ENCODE measurements at regions not wholly inside any gene's neighbourhood (a gene's known extent, or its start where the extent isn't known, plus 50 kb on each side); places are given as distances from the start of the nearest gene placed in this dataset.

DNA sequence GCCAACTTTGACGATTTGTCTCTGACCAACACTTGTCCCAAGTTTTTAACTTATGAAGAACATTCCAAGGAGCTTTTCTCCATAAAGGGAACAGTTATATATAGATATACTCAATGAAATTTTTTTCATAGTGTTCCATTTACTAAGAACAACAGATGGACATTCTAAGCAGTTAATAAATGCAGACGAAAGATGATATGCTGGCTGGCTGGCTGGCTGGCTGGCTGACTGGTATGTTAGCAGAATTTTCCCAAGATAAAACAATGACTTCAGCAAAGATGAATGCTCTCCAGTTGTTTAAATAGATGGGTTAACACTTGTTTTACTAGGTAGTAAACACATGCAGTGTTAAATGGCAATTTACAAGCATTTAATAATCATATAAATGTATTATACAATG is 62.2 kb downstream of the SPANXN3 start:
- TF ChIP-seq, protein P1, sequence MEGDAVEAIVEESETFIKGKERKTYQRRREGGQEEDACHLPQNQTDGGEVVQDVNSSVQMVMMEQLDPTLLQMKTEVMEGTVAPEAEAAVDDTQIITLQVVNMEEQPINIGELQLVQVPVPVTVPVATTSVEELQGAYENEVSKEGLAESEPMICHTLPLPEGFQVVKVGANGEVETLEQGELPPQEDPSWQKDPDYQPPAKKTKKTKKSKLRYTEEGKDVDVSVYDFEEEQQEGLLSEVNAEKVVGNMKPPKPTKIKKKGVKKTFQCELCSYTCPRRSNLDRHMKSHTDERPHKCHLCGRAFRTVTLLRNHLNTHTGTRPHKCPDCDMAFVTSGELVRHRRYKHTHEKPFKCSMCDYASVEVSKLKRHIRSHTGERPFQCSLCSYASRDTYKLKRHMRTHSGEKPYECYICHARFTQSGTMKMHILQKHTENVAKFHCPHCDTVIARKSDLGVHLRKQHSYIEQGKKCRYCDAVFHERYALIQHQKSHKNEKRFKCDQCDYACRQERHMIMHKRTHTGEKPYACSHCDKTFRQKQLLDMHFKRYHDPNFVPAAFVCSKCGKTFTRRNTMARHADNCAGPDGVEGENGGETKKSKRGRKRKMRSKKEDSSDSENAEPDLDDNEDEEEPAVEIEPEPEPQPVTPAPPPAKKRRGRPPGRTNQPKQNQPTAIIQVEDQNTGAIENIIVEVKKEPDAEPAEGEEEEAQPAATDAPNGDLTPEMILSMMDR (IDR thresholded peaks at IDR 0.05; ENCODE audit: borderline replicate concordance, control extremely low read depth, extremely low read depth, insufficient read depth, missing control alignments), result no peak
- DNase-seq (ENCODE audit: low spot score), result no peak
- in situ Hi-C loops (cut with MboI; ENCODE audit: low sequenced_read_pairs, unreplicated experiment), result no loop called here

DNA sequence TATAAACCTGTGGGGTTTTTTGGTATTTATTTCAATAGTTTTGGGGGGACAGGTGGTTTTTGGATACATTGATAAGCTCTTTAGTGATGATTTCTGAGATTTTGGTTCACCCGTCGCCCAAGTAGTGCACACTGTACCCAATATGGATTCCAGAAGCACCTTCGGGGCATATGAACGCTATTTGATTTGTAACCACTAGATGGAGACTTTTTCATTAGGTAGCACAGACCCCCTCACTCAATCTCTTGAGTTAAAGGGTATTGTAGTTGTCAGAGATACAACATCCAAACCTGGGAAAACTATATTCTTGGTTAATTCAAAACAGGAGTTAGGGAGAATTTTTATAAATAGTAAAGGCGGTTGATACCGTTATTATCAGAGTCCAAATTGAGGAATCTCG is 79.8 kb downstream of the SPANXN3 start:
- TF ChIP-seq, protein P1 (IDR thresholded peaks at IDR 0.05; ENCODE audit: borderline replicate concordance, control extremely low read depth, extremely low read depth, insufficient read depth, missing control alignments), result peak; percentile 9
- in situ Hi-C loops (cut with MboI; ENCODE audit: low sequenced_read_pairs, unreplicated experiment), result no loop called here
- DNase-seq (ENCODE audit: low spot score), result no peak

DNA sequence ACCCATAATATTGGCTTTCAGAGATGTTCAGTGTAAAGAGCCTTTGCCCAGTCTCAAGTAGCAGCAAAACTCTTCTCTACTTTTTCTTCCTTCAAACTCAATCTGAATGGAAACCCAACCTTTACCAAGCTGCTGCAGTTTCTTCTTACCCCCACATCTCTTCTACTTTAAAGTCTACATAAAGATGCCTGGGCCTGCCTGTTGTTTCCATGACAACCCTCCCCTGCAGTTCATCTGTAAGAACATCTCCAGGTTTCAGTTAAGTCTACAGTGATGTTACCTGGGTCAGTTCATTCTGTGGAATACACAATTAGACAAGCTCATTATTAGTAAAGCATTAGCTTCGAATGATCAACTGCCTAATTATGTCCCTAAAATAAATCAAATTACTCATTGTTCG is 81.4 kb downstream of the SPANXN3 start:
- no peak for DNase-seq (ENCODE audit: low spot score)
- TF ChIP-seq, protein P1 (IDR thresholded peaks at IDR 0.05; ENCODE audit: borderline replicate concordance, control extremely low read depth, extremely low read depth, insufficient read depth, missing control alignments), result no peak
- in situ Hi-C loops (cut with MboI; ENCODE audit: low sequenced_read_pairs, unreplicated experiment), result no loop called here

DNA sequence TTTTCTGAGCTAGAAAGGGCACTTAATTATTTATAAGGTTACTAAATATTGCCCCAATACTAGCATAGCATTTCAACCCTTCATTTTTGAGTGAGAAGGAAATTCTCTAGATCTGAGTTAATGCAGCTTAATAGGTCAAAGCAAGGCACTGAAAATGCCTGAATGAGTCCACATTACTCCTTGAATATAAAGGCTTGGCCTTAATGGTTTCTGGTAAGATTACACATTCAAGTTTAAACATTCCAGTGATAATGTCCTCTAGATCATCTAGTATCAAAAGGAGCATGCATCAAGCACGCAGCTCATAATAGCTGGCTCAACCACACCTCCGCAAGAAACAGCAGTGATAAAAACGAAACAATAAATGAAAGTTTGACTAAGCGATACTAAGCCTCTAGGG is 87.5 kb downstream of the SPANXN3 start:
- in situ Hi-C loops (cut with MboI; ENCODE audit: low sequenced_read_pairs, unreplicated experiment), result no loop called here
- TF ChIP-seq, protein P1 (IDR thresholded peaks at IDR 0.05; ENCODE audit: borderline replicate concordance, control extremely low read depth, extremely low read depth, insufficient read depth, missing control alignments), result no peak
- no peak for DNase-seq (ENCODE audit: low spot score)

DNA sequence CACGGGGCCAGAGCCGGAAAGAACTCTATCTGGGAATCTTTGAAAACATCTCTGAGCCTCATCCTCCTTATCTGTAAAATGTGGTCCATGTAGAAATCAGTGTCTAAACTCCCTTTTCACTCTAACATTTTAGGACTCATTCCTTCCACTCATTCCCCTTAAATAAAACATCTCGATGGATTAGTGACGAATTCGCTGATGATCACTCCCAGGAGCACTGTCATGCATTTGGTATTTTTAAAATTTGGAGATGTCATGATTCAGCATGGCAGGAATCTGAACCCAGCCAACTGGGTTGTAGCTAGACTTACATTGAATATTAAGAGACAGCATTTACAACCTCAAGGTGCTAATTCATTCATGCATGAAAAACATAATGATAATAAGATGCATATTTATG is 88.1 kb downstream of the SPANXN3 start:
- TF ChIP-seq, protein P1 (IDR thresholded peaks at IDR 0.05; ENCODE audit: borderline replicate concordance, control extremely low read depth, extremely low read depth, insufficient read depth, missing control alignments), result no peak
- DNase-seq (ENCODE audit: low spot score), result no peak

DNA sequence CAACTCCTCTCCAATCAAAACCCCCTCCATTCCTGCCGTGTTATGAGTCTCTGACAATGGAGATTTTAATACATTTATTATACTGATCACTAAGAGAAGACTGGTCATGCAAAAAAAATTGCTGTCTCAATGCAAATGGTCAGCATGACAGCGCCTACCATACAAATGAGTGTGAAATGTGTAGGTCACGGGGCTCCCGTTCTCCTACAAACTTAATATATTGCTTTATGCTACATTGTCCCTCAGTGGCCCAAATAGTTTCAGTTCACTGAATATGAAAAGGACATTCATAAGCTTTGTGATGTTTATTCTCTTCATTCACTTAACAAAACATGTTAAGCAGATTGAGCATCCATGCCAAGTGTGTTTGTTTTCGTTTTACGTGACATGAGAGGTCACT is 116.1 kb downstream of the SPANXN3 start:
- in situ Hi-C loops (cut with MboI; ENCODE audit: low sequenced_read_pairs, unreplicated experiment), result no loop called here
- TF ChIP-seq, protein P1 (IDR thresholded peaks at IDR 0.05; ENCODE audit: borderline replicate concordance, control extremely low read depth, extremely low read depth, insufficient read depth, missing control alignments), result no peak
- DNase-seq (ENCODE audit: low spot score), result no peak

More for the DNA sequence above, 88.1 kb downstream of the SPANXN3 start:
- in situ Hi-C loops (cut with MboI; ENCODE audit: low sequenced_read_pairs, unreplicated experiment), result no loop called here

DNA sequence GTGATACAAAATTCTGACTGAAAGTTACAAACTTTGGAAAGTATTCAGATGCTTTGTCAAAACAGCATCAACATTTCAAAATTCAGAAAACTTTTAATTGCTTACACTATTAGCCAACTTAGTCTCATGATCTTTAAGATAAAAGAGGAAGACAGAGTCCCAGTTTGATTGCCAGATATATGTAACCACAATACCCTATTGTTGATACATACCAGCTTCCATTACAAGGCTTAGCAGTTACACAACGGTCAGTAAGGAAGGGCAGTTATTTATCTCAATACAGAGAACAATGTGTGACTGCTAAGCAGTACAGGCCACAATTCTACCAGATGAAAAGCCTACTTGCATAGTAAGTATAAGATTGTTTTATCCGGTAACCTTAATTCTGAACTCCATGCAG is 138.4 kb downstream of the SPANXN3 start:
- DNase-seq (ENCODE audit: low spot score), result no peak
- in situ Hi-C loops (cut with MboI; ENCODE audit: low sequenced_read_pairs, unreplicated experiment), result no loop called here
- TF ChIP-seq, protein P1 (IDR thresholded peaks at IDR 0.05; ENCODE audit: borderline replicate concordance, control extremely low read depth, extremely low read depth, insufficient read depth, missing control alignments), result no peak
